K562 (cell line): ENCODE measurements at regions not wholly inside any gene's neighbourhood (a gene's known extent, or its start where the extent isn't known, plus 50 kb on each side); places are given as distances from the start of the nearest gene placed in this dataset.

Experiments used
- ATAC-seq: fragments of 200-7000 bp; cut with Tn5 transposase; 3 replicates; pipeline ENCODE4 v1.9.1; 2020; ENCODE audit warnings: moderate library complexity
- BruUV-seq: library from RNA; stranded (reverse); fragments of 400-500 nt; replicated peaks from 2 replicates; lab custom pipeline; 2021; lab: Mats Ljungman, UMichigan
- CTCF ChIA-PET: fragments of 300-600 bp; formaldehyde crosslinking; extraction: SDS; loops from one replicate; lab custom pipeline; 2021; ENCODE audit warnings: low intra/inter-chr PET ratio; lab: Yijun Ruan, JAX
- POLR2A ChIA-PET: fragments of 300-600, 350-650 bp; sonication (Branson Sonifier 250); formaldehyde crosslinking; extraction: SDS; loops from one replicate; lab custom pipeline; 2021; ENCODE audit warnings: antibody characterized with exemption, inconsistent platforms; lab: Yijun Ruan, JAX
- DNase-seq, 4 experiments: peaks; one replicate each; pipeline versions ENCODE4 v3.0.0 to v3.0.0-alpha.2; 2011 to 2018; ENCODE audit warnings: low spot score in 3 of 4, mixed read lengths in 3 of 4; ENCODE audit errors: extremely low read depth in 1 of 4
- FAIRE-seq: peaks from 2 replicates; lab custom pipeline; 2011; peaks lifted over from hg19 to GRCh38; lab: Jason Lieb, UNC
- H2AFZ ChIP-seq: 2 replicates; pipeline ENCODE4 v1.6.0; 2011; ENCODE audit warnings: low read depth, low read length, control low read depth, inconsistent platforms
- H3K27ac ChIP-seq: fragments of 200-600 bp; 3 replicates; pipeline ENCODE4 v1.8.0; 2011; ENCODE audit warnings: low read depth, mild to moderate bottlenecking, control low read depth, inconsistent platforms, low read length, moderate library complexity, mixed read lengths; ENCODE audit errors: extremely low read depth
- H3K27me3 ChIP-seq, 2 experiments: fragments of 300-600 bp in 1 of 2; 2 replicates in 1 of 2; 3 replicates in 1 of 2; pipeline versions ENCODE4 v1.6.0 to v1.8.0; 2011; ENCODE audit warnings: inconsistent platforms in 2 of 2, low read length in 2 of 2, mild to moderate bottlenecking in 1 of 2, mixed read lengths in 1 of 2, moderate library complexity in 1 of 2; ENCODE audit not compliant: control insufficient read depth in 2 of 2, insufficient read depth in 2 of 2
- H3K36me3 ChIP-seq: fragments of 300-600 bp; 3 replicates; pipeline ENCODE4 v1.8.0; 2011; ENCODE audit warnings: mild to moderate bottlenecking, low read length, inconsistent platforms; ENCODE audit not compliant: control insufficient read depth, insufficient read depth
- H3K4me1 ChIP-seq, 2 experiments: fragments of 200-600 bp in 1 of 2; replicated peaks in 1 of 2; 2 replicates in 1 of 2; 3 replicates in 1 of 2; pipeline versions ENCODE4 v1.5.1 to v1.8.0; 2011; ENCODE audit warnings: inconsistent platforms in 2 of 2, low read length in 2 of 2, mild to moderate bottlenecking in 1 of 2, mixed read lengths in 1 of 2, moderate library complexity in 1 of 2; ENCODE audit not compliant: control insufficient read depth in 2 of 2, insufficient read depth in 2 of 2
- H3K4me2 ChIP-seq: 2 replicates; pipeline ENCODE4 v1.6.1; 2011; ENCODE audit warnings: low read length, control low read depth, inconsistent platforms, mixed read lengths; ENCODE audit not compliant: insufficient read depth
- H3K4me3 ChIP-seq: fragments of 200-600 bp; sonication (generic), shearing (Covaris generic); 2 replicates; pipeline ENCODE4 v1.5.1; 2016; ENCODE audit warnings: control low read depth, inconsistent platforms
- H3K79me2 ChIP-seq: fragments of 200-600 bp; 3 replicates; pipeline ENCODE4 v1.8.0; 2011; ENCODE audit warnings: low read length, inconsistent platforms; ENCODE audit not compliant: control insufficient read depth, insufficient read depth
- H3K9ac ChIP-seq, 2 experiments: 2 replicates each; pipeline versions ENCODE4 v1.6.0 to v1.6.1; 2011; ENCODE audit warnings: low read depth in 2 of 2, low read length in 2 of 2, control low read depth in 1 of 2, inconsistent platforms in 1 of 2, mild to moderate bottlenecking in 1 of 2, mixed read lengths in 1 of 2; ENCODE audit not compliant: insufficient read depth in 1 of 2
- H3K9me1 ChIP-seq: one replicate; pipeline ENCODE4 v1.6.0; 2011; ENCODE audit warnings: inconsistent platforms, mild to moderate bottlenecking, low read length, moderate library complexity; ENCODE audit not compliant: control insufficient read depth, insufficient read depth
- H3K9me3 ChIP-seq: replicated peaks from 2 replicates; pipeline ENCODE4 v1.5.1; 2011; ENCODE audit warnings: low read depth, low read length, inconsistent platforms; ENCODE audit not compliant: control insufficient read depth, insufficient read depth
- H4K20me1 ChIP-seq: replicated peaks from 2 replicates; pipeline ENCODE4 v1.6.1; 2011; ENCODE audit warnings: low read length, inconsistent platforms, mixed read lengths; ENCODE audit not compliant: control insufficient read depth, insufficient read depth
- BDP1 ChIP-seq: IDR thresholded peaks from 3 replicates; pipeline ENCODE4 v1.6.1; 2011; ENCODE audit not compliant: insufficient read length, insufficient read depth
- MEIS2 ChIP-seq: fragments of 450-650 bp; IDR thresholded peaks from 2 replicates; pipeline ENCODE4 v1.6.1; 2014; ENCODE audit warnings: mild to moderate bottlenecking; ENCODE audit not compliant: partially characterized antibody
- POLR2B ChIP-seq: fragments of 450-650 bp; IDR thresholded peaks from 2 replicates; pipeline ENCODE4 v1.6.1; 2018; ENCODE audit warnings: low read depth; ENCODE audit not compliant: partially characterized antibody
- SMARCE1 ChIP-seq: fragments of 450-650 bp; IDR thresholded peaks from 2 replicates; pipeline ENCODE4 v1.7.1; 2016; ENCODE audit warnings: mild to moderate bottlenecking
- WGBS: fragments of 100-300 bp; shearing (Covaris generic); methylation state at CpG from one replicate; pipeline ENCODE4 v1.1.6; 2016; ENCODE audit warnings: low coverage, mixed read lengths; ENCODE audit not compliant: insufficient coverage; ENCODE audit errors: missing lambda C conversion rate; 5-methylcytosine and 5-hydroxymethylcytosine counted together
- in situ Hi-C: fragments of 300-500 bp; cut with MboI; formaldehyde crosslinking; loops from 4 replicates; pipeline ENCODE4 v1.15.0; 2018; ENCODE audit warnings: inconsistent platforms, mixed read lengths
- intact Hi-C: fragments of 100-400 bp; cut with micrococcal nuclease; formaldehyde crosslinking; loops from 2 replicates; pipeline ENCODE4 v1.14.2; 2022

DNA sequence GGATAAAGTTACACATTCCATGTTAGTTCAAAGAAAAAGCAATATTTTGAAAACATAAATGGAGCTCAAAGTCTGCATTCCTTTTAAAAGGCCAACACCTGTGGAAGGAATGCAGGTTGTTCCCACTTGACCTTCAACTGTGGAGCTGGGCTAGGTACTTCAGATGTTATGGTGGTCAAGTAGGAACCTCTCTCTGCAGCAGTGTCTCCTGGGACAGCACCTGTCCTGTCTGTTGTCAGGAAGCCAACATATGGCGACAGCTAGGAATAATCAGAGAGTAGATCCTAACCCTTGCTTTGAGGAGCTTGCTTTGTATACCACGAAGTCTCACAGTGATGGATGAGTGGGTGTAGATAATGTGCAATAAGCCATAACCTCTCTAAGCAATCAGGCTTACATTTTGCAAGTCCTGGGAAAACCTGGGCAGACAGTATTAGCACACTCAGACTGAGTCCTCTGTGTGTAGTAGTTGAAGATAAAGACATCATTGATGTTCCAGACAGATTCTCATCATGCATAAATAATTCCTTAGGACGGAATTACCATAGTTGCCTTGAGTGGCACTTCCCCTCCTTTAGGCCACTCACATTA is 347.5 kb downstream of the PRL start:
- no peaks in the 10 kb centered on the region for H3K36me3 ChIP-seq
- H3K9me1 ChIP-seq: no peaks in the 10 kb centered on the region
- FAIRE-seq: no peak
- no peak for DNase-seq
- ChIA-PET CTCF (no interaction called here), POLR2A (no interaction called here)
- no peaks in the 10 kb centered on the region for H3K9me3 ChIP-seq
- no peaks in the 10 kb centered on the region for H3K27me3 ChIP-seq
- intact Hi-C loops (no loop called here), in situ Hi-C loops (no loop called here)
- no peak overlapping the region for H3K27ac ChIP-seq
- 29% methylated on average over 3 of the region's 3 CpGs for whole genome bisulfite sequencing
- no peak overlapping the region for H3K4me3 ChIP-seq
- H3K79me2 ChIP-seq: no peaks in the 10 kb centered on the region
- no peak overlapping the region for H3K4me2 ChIP-seq
- peak overlapping the region; percentile 46 for H2AFZ ChIP-seq
- peak; percentile 12; the same call in 2 of the 3 replicates for ATAC-seq
- TF ChIP-seq SMARCE1 (no peak), MEIS2 (peak; percentile 10)
- peaks cover 10 to 12% of the 10 kb centered on the region in 2 experiments for H3K4me1 ChIP-seq
- H3K9ac ChIP-seq: no peak overlapping the region
- H4K20me1 ChIP-seq: no peaks in the 10 kb centered on the region
- no TSS peak for BruUV-seq

DNA sequence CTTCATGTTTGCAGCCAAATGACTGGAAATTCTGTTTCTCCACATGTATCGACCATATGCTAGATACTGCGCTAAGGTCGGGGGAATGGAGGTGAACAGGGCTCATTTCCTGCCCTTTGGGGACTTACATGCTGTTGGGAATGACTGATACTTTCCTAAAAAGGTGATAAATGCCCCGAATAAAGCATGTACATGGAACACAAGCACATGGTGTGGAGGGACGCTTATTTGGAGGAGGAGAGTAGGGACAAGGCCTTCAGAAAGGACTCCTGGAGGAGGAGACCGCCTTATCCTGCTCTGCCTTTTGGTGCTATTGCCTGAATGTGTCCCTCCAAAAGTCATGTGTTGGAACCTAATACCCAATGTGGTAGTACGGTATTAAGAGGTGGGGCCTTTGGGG is 344.5 kb downstream of the PRL start:
- WGBS: 66% methylated on average over 7 of the region's 7 CpGs
- Histone ChIP-seq H3K4me3 (no peak overlapping the region), H3K9ac (no peak overlapping the region), H3K27me3 (no peaks in the 10 kb centered on the region), H2AFZ (peak overlapping the region; percentile 61), H3K9me1 (no peaks in the 10 kb centered on the region), H3K27ac (no peak overlapping the region), H4K20me1 (no peaks in the 10 kb centered on the region), H3K9me3 (no peaks in the 10 kb centered on the region), H3K4me1 (peaks cover 12 to 13% of the 10 kb centered on the region in 2 experiments), H3K79me2 (no peaks in the 10 kb centered on the region), H3K4me2 (no peak overlapping the region), H3K36me3 (no peaks in the 10 kb centered on the region)
- FAIRE-seq (no peak), DNase-seq (no peak), ATAC-seq (no peak)
- POLR2A ChIA-PET: no interaction called here
- TF ChIP-seq BDP1 (no peak), POLR2B (no peak)
- intact Hi-C loops: no loop called here
- in situ Hi-C loops: no loop called here
- BruUV-seq: no TSS peak
- CTCF ChIA-PET: no interaction called here
